ENCODE measurements at regions not wholly inside any gene's neighbourhood (a gene's known extent, or its start where the extent isn't known, plus 50 kb on each side); places are given as distances from the start of the nearest gene placed in this dataset.

- TF ChIP-seq CTCF (IDR thresholded peaks at IDR 0.05; ENCODE audit: control insufficient read depth, insufficient read depth, low read depth, low read length, missing control alignments): no peak
- H3K4me3 ChIP-seq (ENCODE audit: control insufficient read depth, low read depth, low read length): no peak overlapping the region
- no peak for DNase-seq (ENCODE audit: low read depth)
These were observed 103.4 kb upstream of the MYCN start for GRCh38 chr2:15836689-15837610.

DNA sequence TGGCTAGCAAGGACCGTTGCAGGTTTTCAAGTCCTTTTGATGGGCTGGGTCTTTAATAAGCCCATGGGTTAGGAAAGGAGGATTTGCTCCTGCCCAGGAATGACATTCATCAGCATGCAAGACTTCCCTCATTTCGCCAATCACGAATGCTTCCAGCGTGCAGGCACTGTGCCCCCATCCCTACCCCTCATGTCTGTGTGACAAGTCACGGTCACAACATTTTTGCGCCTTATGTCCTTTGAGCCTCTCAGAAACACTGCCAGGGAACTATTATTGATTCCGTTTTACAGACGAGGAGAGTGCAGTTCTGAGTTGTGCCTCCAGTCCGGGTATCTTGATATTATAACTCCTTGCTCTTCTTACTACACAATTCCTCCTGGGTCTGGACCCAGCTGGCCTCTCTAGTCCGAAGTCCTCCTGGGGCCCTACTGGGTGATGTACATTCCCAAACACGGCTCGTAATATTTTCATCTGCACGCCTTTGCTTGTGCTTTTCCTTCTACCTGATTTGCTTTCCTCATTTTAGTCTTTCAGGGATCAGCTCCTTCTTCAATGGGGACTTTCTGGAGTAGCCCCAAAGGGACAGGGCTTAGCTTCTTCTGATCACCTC, 101.8 kb upstream of the MYCN start:
- DNase-seq (ENCODE audit: low read depth): no peak
- TF ChIP-seq CTCF (IDR thresholded peaks at IDR 0.05; ENCODE audit: control insufficient read depth, insufficient read depth, low read depth, low read length, missing control alignments): no peak
- H3K4me3 ChIP-seq (ENCODE audit: control insufficient read depth, low read depth, low read length): no peak overlapping the region

DNA sequence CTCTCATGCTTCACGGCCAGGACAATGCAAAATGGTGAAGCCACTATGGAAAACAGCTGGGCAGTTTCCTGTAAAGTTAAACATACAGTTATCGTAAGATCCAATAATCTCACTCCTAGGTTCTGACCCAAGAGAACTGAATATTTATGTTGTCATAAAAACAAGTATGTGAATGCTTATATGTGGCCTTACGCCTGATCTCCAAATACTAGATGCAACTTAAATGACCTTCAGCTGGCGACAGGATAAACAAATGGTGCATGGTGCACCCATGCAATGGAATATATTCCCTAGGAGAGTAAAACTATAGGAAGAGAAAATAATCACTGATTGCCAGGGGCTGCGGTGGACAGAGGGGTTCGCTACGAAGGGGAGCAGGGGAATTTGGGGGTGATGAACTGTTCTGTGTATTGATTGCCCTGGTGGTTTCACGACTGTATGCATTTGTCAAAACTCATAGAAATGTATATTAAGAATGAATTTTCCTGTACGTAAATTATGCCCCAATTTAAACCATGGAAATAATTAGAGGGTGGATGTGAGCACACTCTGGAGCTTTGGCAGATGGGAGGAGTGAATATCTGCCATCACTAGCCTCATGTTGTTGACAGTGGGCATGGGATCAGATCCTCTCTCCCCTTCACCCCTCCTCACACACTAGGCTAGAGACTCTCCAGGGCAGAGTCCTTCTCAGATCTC, 100.8 kb upstream of the MYCN start:
- no peak for DNase-seq (ENCODE audit: low read depth)
- H3K4me3 ChIP-seq (ENCODE audit: control insufficient read depth, low read depth, low read length): no peak overlapping the region
- no peak for TF ChIP-seq CTCF (IDR thresholded peaks at IDR 0.05; ENCODE audit: control insufficient read depth, insufficient read depth, low read depth, low read length, missing control alignments)

- H3K4me3 ChIP-seq (ENCODE audit: control insufficient read depth, low read depth, low read length): no peak overlapping the region
- TF ChIP-seq CTCF (IDR thresholded peaks at IDR 0.05; ENCODE audit: control insufficient read depth, insufficient read depth, low read depth, low read length, missing control alignments): no peak
- DNase-seq (ENCODE audit: low read depth): no peak
These were observed 100.2 kb upstream of the MYCN start for GRCh38 chr2:15840148-15840547.

DNA sequence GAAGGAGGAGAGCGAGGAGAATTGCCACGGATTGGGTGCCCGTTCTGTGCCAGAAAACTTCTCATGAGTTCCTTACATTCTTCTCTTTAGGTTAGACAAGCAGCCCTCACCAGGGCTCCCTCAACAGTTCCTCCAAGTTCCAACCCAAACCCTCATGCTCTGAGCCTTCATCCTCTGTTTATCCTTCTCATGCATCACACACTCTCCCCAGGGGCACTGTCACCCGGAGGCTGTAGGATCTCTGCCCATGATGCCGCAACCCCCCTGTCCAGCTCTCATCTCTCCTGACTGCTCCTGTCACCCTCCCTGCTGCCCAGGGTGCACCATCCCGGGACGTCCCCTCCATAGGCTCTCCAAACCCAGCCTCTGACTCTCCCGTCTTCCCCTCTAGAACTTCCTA, 99.4 kb upstream of the MYCN start:
- no peak for TF ChIP-seq CTCF (IDR thresholded peaks at IDR 0.05; ENCODE audit: control insufficient read depth, insufficient read depth, low read depth, low read length, missing control alignments)
- H3K4me3 ChIP-seq (ENCODE audit: control insufficient read depth, low read depth, low read length): no peak overlapping the region
- no peak for DNase-seq (ENCODE audit: low read depth)

DNA sequence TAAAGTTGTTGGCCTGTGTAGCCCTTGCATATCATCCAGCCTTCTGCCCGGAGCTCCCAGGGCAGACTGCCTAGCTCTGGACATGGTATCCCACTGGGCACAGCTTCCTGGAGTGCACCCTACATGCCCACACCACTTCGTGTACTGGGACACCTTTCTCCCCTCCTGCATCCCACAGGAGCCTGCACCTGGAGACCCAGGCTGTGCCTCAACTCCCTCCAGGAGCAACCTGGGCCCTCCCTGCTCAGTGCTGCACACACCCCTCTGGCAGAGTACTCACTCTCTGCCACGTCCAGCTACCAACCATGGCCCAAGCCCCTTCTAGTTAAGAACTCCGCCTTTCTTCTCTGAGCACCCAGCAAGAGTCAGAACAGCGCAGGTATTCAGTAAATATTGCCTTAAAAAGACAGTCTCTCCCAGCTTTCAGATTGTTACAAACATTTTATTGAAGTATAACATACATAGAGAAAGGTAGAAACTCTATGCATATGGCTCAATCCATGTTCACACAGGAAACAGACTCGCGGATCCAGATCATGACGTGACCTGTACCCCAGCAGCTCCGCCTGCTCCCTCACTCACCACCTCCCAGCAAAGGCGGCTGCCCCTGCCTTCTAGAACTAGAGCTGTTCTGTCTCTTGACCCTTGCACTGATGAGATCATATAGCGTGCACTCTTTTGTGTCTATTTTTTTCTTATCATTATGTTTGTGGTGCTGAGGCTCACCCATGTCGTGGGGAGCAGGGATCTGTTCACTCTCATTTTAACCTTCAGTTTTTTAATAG, 98.4 kb upstream of the MYCN start:
- TF ChIP-seq CTCF (IDR thresholded peaks at IDR 0.05; ENCODE audit: control insufficient read depth, insufficient read depth, low read depth, low read length, missing control alignments): no peak
- H3K4me3 ChIP-seq (ENCODE audit: control insufficient read depth, low read depth, low read length): no peak overlapping the region
- DNase-seq (ENCODE audit: low read depth): no peak

Measured in AG09309 (cell line).